ENCODE measurements at regions not wholly inside any gene's neighbourhood (a gene's known extent, or its start where the extent isn't known, plus 50 kb on each side); places are given as distances from the start of the nearest gene placed in this dataset.

DNA sequence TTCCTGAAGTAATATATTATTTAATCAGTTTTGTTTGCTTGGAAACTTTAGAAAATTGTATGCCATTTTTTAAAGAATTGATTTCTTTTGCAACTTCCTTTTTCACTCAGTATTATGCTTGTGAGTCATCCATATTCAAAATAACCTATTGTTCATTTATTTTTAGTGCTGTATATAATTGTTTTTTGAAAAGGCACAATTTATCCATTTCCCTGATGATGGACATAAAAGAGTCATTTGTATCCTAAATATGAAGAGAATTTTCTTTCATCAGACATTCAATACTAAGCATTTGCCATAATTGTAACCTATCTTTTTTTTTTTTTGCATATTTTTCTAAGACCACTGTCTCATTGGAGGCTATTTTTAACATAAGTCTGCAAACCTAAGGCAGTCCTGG lies 134.1 kb upstream of the SERPINE2 start (continued):
- TF ChIP-seq ASH2L (IDR thresholded peaks at IDR 0.05; ENCODE audit: low read length) (no peak), JUND (IDR thresholded peaks at IDR 0.05; ENCODE audit: low read length) (no peak), EGR1 (IDR thresholded peaks at IDR 0.05; ENCODE audit: borderline replicate concordance, low read depth, low read length) (no peak)
